HepG2 (cell line): ENCODE measurements at regions not wholly inside any gene's neighbourhood (a gene's known extent, or its start where the extent isn't known, plus 50 kb on each side); places are given as distances from the start of the nearest gene placed in this dataset.

Source experiments
- ATM ChIP-seq: fragments of 450-650 bp; IDR thresholded peaks from 2 replicates; pipeline ENCODE4 v1.7.1; 2017; ENCODE audit warnings: mild to moderate bottlenecking, borderline replicate concordance
- ATRX ChIP-seq: sonication (generic); formaldehyde crosslinking; IDR thresholded peaks from 2 replicates; pipeline ENCODE4 v1.4.0; 2020; ENCODE audit warnings: missing genetic modification reagents, borderline replicate concordance
- CEBPG ChIP-seq: IDR thresholded peaks from 2 replicates; pipeline ENCODE4 v1.6.1; 2016
- EP300 ChIP-seq, 3 experiments: sonication (generic) in 1 of 3; formaldehyde crosslinking in 1 of 3; IDR thresholded peaks; 2 replicates each; pipeline versions ENCODE4 v1.5.1 to v1.6.1; 2011 to 2020; ENCODE audit warnings: low read depth in 2 of 3, low read length in 2 of 3, borderline replicate concordance in 1 of 3, improper control_type of control experiment in 1 of 3, mild to moderate bottlenecking in 1 of 3, missing genetic modification reagents in 1 of 3, moderate library complexity in 1 of 3
- FOXA1 ChIP-seq, 2 experiments: fragments of 450-650 bp in 1 of 2; sonication (generic) in 1 of 2; formaldehyde crosslinking in 1 of 2; IDR thresholded peaks; 2 replicates each; pipeline versions ENCODE4 v1.4.0 to v1.6.1; 2016 to 2020; ENCODE audit warnings: missing genetic modification reagents in 1 of 2
- FOXA3 ChIP-seq: IDR thresholded peaks from 2 replicates; pipeline ENCODE4 v1.6.1; 2016; ENCODE audit warnings: missing genetic modification reagents, missing compliant biosample characterization
- HMGXB3 ChIP-seq: sonication (generic); formaldehyde crosslinking; IDR thresholded peaks from 2 replicates; pipeline ENCODE4 v1.4.0; 2020; ENCODE audit warnings: missing genetic modification reagents, borderline replicate concordance
- JUNB ChIP-seq: sonication (generic); formaldehyde crosslinking; IDR thresholded peaks from 2 replicates; pipeline ENCODE4 v1.8.0; 2022; ENCODE audit warnings: missing genetic modification reagents, mild to moderate bottlenecking, borderline replicate concordance
- MEIS1 ChIP-seq: sonication (generic); formaldehyde crosslinking; IDR thresholded peaks from 2 replicates; pipeline ENCODE4 v1.9.0; 2021; ENCODE audit warnings: mild to moderate bottlenecking, missing genetic modification reagents, moderate library complexity, borderline replicate concordance
- MXI1 ChIP-seq: IDR thresholded peaks from 3 replicates; pipeline ENCODE4 v1.6.1; 2012; ENCODE audit warnings: low read depth, low read length, inconsistent platforms, borderline replicate concordance
- NCOR1 ChIP-seq: fragments of 200-600 bp; sonication (generic); IDR thresholded peaks from 2 replicates; pipeline ENCODE4 v1.7.0; 2017; ENCODE audit warnings: antibody characterized with exemption, low read length, borderline replicate concordance
- NRL ChIP-seq: sonication (generic); formaldehyde crosslinking; IDR thresholded peaks from 2 replicates; pipeline ENCODE4 v1.5.0; 2020; ENCODE audit warnings: missing genetic modification reagents, mild to moderate bottlenecking, moderate library complexity, borderline replicate concordance
- RFX1 ChIP-seq: fragments of 450-650 bp; IDR thresholded peaks from 2 replicates; pipeline ENCODE4 v1.6.1; 2017
- XRCC5 ChIP-seq: fragments of 200-400 bp; formaldehyde crosslinking; optimal IDR thresholded peaks from 2 replicates; pipeline ENCODE3; 2017; ENCODE audit warnings: mild to moderate bottlenecking, low read length
- ZNF552 ChIP-seq: sonication (generic); formaldehyde crosslinking; IDR thresholded peaks from 2 replicates; pipeline ENCODE4 v1.9.0; 2022; ENCODE audit warnings: missing genetic modification reagents, mild to moderate bottlenecking, borderline replicate concordance

GRCh38 chr10:3873728-3874461 is 88.9 kb upstream of the KLF6 start (continued):
- TF ChIP-seq FOXA1 (IDR thresholded peaks at IDR 0.05) (no peak), FOXA1 (CRISPR knock-in tag; IDR thresholded peaks at IDR 0.05) (0 out of 2 replicates have a peak, but pooled peaks have one; percentile 25), MXI1 (peak; percentile 77; the same call in 2 of the 3 replicates), NCOR1 (no peak; the same call in 1 of the 2 replicates), ATRX (CRISPR knock-in tag) (no peak), CEBPG (CRISPR knock-in tag) (0 out of 2 replicates have a peak, but pooled peaks have one; percentile 12), FOXA3 (0 out of 2 replicates have a peak, but pooled peaks have one; percentile 32), ATM (no peak), XRCC5 (no peak), MEIS1 (no peak), JUNB (no peak), NRL (CRISPR knock-in tag) (no peak), EP300 (IDR thresholded peaks at IDR 0.05; ENCODE audit: low read depth in 2 of 2, low read length in 2 of 2) (peak in 1 of 2 experiments; percentile 43; a peak in 1 of 4 replicates), EP300 (CRISPR knock-in tag; IDR thresholded peaks at IDR 0.05; ENCODE audit: borderline replicate concordance) (no peak), RFX1 (peak; percentile 84), HMGXB3 (CRISPR knock-in tag) (no peak), ZNF552 (CRISPR knock-in tag) (no peak)
